Neural progenitor cell (in vitro differentiated cells): ENCODE measurements at regions not wholly inside any gene's neighbourhood (a gene's known extent, or its start where the extent isn't known, plus 50 kb on each side); places are given as distances from the start of the nearest gene placed in this dataset.
"Not testable (repeated sequence)": the region's sequence is repeated elsewhere in the genome, so short reads cannot be mapped to it uniquely, and the experiment has no call there.

Experiments used
- DNase-seq: peaks from one replicate; pipeline ENCODE4 v3.0.0-alpha.2; 2016; ENCODE audit warnings: low spot score
- H2AFZ ChIP-seq: fragments of 200-600 bp; sonication (generic); replicated peaks from 2 replicates; pipeline ENCODE4 v1.6.1; 2016; ENCODE audit warnings: antibody characterized with exemption
- H3F3A ChIP-seq: fragments of 200-600 bp; sonication (generic); 2 replicates; pipeline ENCODE4 v1.6.1; 2016; ENCODE audit warnings: antibody characterized with exemption, low read depth
- H3K27ac ChIP-seq: fragments of 200-600 bp; sonication (generic); 2 replicates; pipeline ENCODE4 v1.5.1; 2016; ENCODE audit warnings: mild to moderate bottlenecking
- H3K27me3 ChIP-seq: fragments of 200-600 bp; sonication (generic); 2 replicates; pipeline ENCODE4 v1.6.1; 2016; ENCODE audit warnings: mild to moderate bottlenecking, moderate library complexity
- H3K36me3 ChIP-seq: fragments of 200-600 bp; sonication (generic); 2 replicates; pipeline ENCODE4 v1.5.1; 2016
- H3K4me1 ChIP-seq: fragments of 200-600 bp; sonication (generic); 2 replicates; pipeline ENCODE4 v1.6.1; 2016; ENCODE audit warnings: mixed run types
- H3K4me2 ChIP-seq: fragments of 200-600 bp; sonication (generic); 2 replicates; pipeline ENCODE4 v1.6.1; 2016
- H3K4me3 ChIP-seq: fragments of 200-600 bp; sonication (generic); 2 replicates; pipeline ENCODE4 v1.5.1; 2016
- H3K79me2 ChIP-seq: fragments of 200-600 bp; sonication (generic); 2 replicates; pipeline ENCODE4 v1.6.1; 2016; ENCODE audit warnings: low read depth
- H3K9ac ChIP-seq: fragments of 200-600 bp; sonication (generic); 2 replicates; pipeline ENCODE4 v1.6.1; 2016
- H3K9me3 ChIP-seq: fragments of 200-600 bp; sonication (generic); 2 replicates; pipeline ENCODE4 v1.5.1; 2016; ENCODE audit warnings: low read depth
- H4K20me1 ChIP-seq: fragments of 200-600 bp; sonication (generic); 2 replicates; pipeline ENCODE4 v1.6.1; 2016; ENCODE audit warnings: low read depth
- H3K27ac Mint-ChIP-seq: 3 replicates; pipeline ENCODE4 v1.8.0; 2021; ENCODE audit warnings: mixed read lengths
- H3K27me3 Mint-ChIP-seq: 2 replicates; pipeline ENCODE4 v1.8.0; 2022; ENCODE audit warnings: low read depth, mild to moderate bottlenecking, inconsistent platforms, moderate library complexity, mixed read lengths; ENCODE audit not compliant: insufficient read depth
- H3K36me3 Mint-ChIP-seq: 3 replicates; pipeline ENCODE4 v1.8.0; 2021; ENCODE audit warnings: mixed read lengths
- H3K4me1 Mint-ChIP-seq: 3 replicates; pipeline ENCODE4 v1.8.0; 2021; ENCODE audit warnings: mixed read lengths
- H3K4me3 Mint-ChIP-seq: 3 replicates; pipeline ENCODE4 v1.8.0; 2021; ENCODE audit warnings: mild to moderate bottlenecking, moderate library complexity, mixed read lengths
- H3K9me3 Mint-ChIP-seq: 3 replicates; pipeline ENCODE4 v1.8.0; 2020; ENCODE audit warnings: mixed read lengths
- CTCF ChIP-seq: fragments of 200-600 bp; sonication (generic); IDR thresholded peaks from 2 replicates; pipeline ENCODE4 v1.5.1; 2017; ENCODE audit warnings: antibody characterized with exemption, mild to moderate bottlenecking
- EZH2 ChIP-seq: fragments of 200-600 bp; sonication (generic); IDR thresholded peaks from 2 replicates; pipeline ENCODE4 v1.6.1; 2017; ENCODE audit warnings: antibody characterized with exemption, mild to moderate bottlenecking, moderate library complexity
- EZH2phosphoT487 ChIP-seq: fragments of 200-600 bp; sonication (generic); IDR thresholded peaks from 2 replicates; pipeline ENCODE4 v1.6.1; 2017; ENCODE audit warnings: antibody characterized with exemption

DNA sequence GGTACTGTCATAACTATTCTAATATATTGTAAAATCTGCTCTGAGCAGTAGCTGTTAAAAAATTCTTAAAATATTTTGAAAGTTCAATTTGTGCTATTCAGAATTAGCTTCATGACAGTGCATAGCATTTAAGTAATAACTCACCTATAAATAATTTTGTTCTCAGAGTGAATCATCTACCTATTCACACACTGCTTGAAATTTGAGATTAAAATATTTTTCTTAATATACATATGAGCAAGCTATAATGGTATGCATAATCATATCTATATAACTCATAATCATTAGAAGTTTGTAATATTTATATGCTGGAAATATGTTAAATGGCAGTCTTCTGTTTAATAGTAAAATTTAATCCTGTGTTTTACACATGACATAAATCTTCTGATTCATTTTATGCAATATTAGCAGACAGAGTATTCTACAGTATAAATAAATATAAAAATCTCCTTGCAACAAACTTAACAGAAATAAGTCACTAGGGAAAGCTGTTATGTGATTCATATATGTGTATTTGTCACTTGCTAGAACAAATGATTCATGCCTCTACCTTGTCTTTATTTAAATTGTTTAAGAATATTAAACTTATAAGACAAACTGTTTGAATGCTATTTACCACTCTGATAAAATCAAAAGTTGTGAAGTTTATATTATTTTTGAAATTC, 710.8 kb downstream of the PLOD2 start:
- TF ChIP-seq CTCF = no peak
- TF ChIP-seq EZH2 = no peak
- TF ChIP-seq EZH2phosphoT487 = no peak
- H3K36me3 ChIP-seq = no peaks in the 10 kb centered on the region
- H3K27me3 Mint-ChIP-seq = no peaks in the 10 kb centered on the region
- H4K20me1 ChIP-seq = no peaks in the 10 kb centered on the region
- no peaks in the 10 kb centered on the region for H3K79me2 ChIP-seq
- H3K27me3 ChIP-seq = no peaks in the 10 kb centered on the region
- no peak for DNase-seq
- H3K4me3 Mint-ChIP-seq = no peak overlapping the region
- H3F3A ChIP-seq = no peaks in the 10 kb centered on the region
- no peaks in the 10 kb centered on the region for H3K4me1 ChIP-seq
- no peak overlapping the region for H3K9ac ChIP-seq
- no peaks in the 10 kb centered on the region for H3K36me3 Mint-ChIP-seq
- H3K27ac ChIP-seq = no peak overlapping the region
- no peak overlapping the region for H3K4me2 ChIP-seq
- H3K9me3 ChIP-seq = no peaks in the 10 kb centered on the region
- H2AFZ ChIP-seq = no peak overlapping the region
- no peak overlapping the region for H3K4me3 ChIP-seq
- no peaks in the 10 kb centered on the region for H3K4me1 Mint-ChIP-seq
- no peaks in the 10 kb centered on the region for H3K9me3 Mint-ChIP-seq
- no peak overlapping the region for H3K27ac Mint-ChIP-seq

GRCh38 chr3:145457825-145458552, 703.0 kb downstream of the PLOD2 start:
- Mint-ChIP-seq H3K4me1 (no peaks in the 10 kb centered on the region), H3K4me3 (no peak overlapping the region), H3K9me3 (no peaks in the 10 kb centered on the region), H3K27me3 (peaks cover 2% of the 10 kb centered on the region), H3K27ac (no peak overlapping the region), H3K36me3 (no peaks in the 10 kb centered on the region)
- no peak overlapping the region for H3K4me2 ChIP-seq
- H3K9me3 ChIP-seq = no peaks in the 10 kb centered on the region
- H3K79me2 ChIP-seq = no peaks in the 10 kb centered on the region
- H3F3A ChIP-seq = no peaks in the 10 kb centered on the region
- no peak overlapping the region for H3K4me3 ChIP-seq
- H3K36me3 ChIP-seq = no peaks in the 10 kb centered on the region
- no peak for DNase-seq
- H3K27ac ChIP-seq = no peak overlapping the region
- no peak overlapping the region for H3K9ac ChIP-seq
- H2AFZ ChIP-seq = no peak overlapping the region
- no peaks in the 10 kb centered on the region for H3K27me3 ChIP-seq
- no peaks in the 10 kb centered on the region for H4K20me1 ChIP-seq
- no peaks in the 10 kb centered on the region for H3K4me1 ChIP-seq
- TF ChIP-seq CTCF = no peak
- no peak for TF ChIP-seq EZH2phosphoT487
- TF ChIP-seq EZH2 = no peak

DNA sequence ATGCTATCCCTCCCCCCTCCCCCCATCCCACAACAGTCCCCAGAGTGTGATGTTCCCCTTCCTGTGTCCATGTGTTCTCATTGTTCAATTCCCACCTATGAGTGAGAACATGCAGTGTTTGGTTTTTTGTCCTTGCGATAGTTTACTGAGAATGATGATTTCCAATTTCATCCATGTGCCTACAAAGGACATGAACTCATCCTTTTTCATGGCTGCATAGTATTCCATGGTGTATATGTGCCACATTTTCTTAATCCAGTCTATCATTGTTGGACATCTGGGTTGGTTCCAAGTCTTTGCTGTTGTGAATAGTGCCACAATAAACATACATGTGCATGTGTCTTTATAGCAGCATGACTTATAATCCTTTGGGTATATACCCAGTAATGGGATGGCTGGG, 701.3 kb downstream of the PLOD2 start:
- H3F3A ChIP-seq, H3K36me3 ChIP-seq, H3K27me3 ChIP-seq, H3K4me3 Mint-ChIP-seq, H3K9ac ChIP-seq, H3K4me3 ChIP-seq, H3K36me3 Mint-ChIP-seq, DNase-seq, H3K27ac Mint-ChIP-seq, H3K9me3 ChIP-seq, H3K79me2 ChIP-seq, H3K4me1 Mint-ChIP-seq, H3K27ac ChIP-seq, H4K20me1 ChIP-seq, H3K4me1 ChIP-seq, H3K9me3 Mint-ChIP-seq, H2AFZ ChIP-seq, H3K27me3 Mint-ChIP-seq, H3K4me2 ChIP-seq: not testable (repeated sequence)

GRCh38 chr3:145471976-145472375, 689.0 kb downstream of the PLOD2 start:
- Histone ChIP-seq H3K27me3 (no peaks in the 10 kb centered on the region), H3K27ac (no peak overlapping the region), H3K36me3 (no peaks in the 10 kb centered on the region), H3K9me3 (no peaks in the 10 kb centered on the region), H3K9ac (no peak overlapping the region), H3K79me2 (no peaks in the 10 kb centered on the region), H3K4me2 (no peak overlapping the region), H2AFZ (no peak overlapping the region), H3K4me3 (no peak overlapping the region), H4K20me1 (no peaks in the 10 kb centered on the region), H3K4me1 (no peaks in the 10 kb centered on the region), H3F3A (no peaks in the 10 kb centered on the region)
- H3K36me3 Mint-ChIP-seq = no peaks in the 10 kb centered on the region
- no peak for TF ChIP-seq EZH2
- TF ChIP-seq CTCF = no peak
- no peak for TF ChIP-seq EZH2phosphoT487
- no peaks in the 10 kb centered on the region for H3K27me3 Mint-ChIP-seq
- H3K4me3 Mint-ChIP-seq = no peak overlapping the region
- H3K9me3 Mint-ChIP-seq = no peaks in the 10 kb centered on the region
- H3K4me1 Mint-ChIP-seq = no peaks in the 10 kb centered on the region
- H3K27ac Mint-ChIP-seq = no peak overlapping the region
- no peak for DNase-seq

DNA sequence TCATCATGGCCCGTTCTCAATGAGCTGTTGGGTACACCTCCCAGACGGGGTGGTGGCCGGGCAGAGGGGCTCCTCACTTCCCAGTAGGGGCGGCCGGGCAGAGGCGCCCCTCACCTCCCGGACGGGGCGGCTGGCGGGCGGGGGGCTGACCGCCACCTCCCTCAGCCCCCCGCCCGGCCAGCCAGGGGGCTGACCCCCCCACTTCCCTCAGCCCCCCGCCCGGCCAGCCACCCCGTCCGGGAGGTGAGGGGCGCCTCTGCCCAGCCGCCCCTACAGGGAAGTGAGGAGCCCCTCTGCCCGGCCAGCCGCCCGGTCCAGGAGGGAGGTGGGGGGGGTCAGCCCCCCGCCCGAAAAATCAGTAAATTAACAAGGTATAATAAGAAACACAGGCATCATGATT, 678.2 kb downstream of the PLOD2 start:
- not testable (repeated sequence) for H3K4me3 Mint-ChIP-seq

More for the DNA sequence above, 678.2 kb downstream of the PLOD2 start:
- H3K36me3 ChIP-seq, H2AFZ ChIP-seq, H3K79me2 ChIP-seq, H4K20me1 ChIP-seq, H3K9me3 Mint-ChIP-seq, DNase-seq, H3K27ac ChIP-seq, H3K27me3 Mint-ChIP-seq, H3K27me3 ChIP-seq, H3K4me2 ChIP-seq, H3K36me3 Mint-ChIP-seq, H3K4me1 ChIP-seq, H3F3A ChIP-seq, H3K4me1 Mint-ChIP-seq, H3K4me3 ChIP-seq, H3K9ac ChIP-seq, H3K9me3 ChIP-seq, H3K27ac Mint-ChIP-seq: not testable (repeated sequence)
